ENCODE measurements at regions not wholly inside any gene's neighbourhood (a gene's known extent, or its start where the extent isn't known, plus 50 kb on each side); places are given as distances from the start of the nearest gene placed in this dataset.

DNA sequence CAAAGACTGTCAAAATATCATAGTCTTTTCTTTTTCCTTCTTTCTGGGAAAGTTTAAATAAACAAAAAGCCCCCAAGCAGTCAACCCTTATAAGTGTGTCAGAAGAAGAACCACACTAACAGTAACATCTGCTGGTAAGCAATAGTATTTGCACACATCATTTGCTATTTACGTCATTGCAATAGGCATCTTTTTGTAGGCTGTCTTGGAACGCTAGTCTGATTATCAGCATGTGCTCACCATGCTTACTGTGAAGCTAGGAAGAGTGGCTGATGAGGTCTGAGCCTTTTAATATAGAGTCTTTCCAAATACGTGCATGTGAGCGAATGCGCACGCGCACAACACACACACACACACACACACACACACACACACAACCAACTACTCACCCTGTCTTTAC, 599.0 kb upstream of the TPK1 start:
- TF ChIP-seq, protein P1, sequence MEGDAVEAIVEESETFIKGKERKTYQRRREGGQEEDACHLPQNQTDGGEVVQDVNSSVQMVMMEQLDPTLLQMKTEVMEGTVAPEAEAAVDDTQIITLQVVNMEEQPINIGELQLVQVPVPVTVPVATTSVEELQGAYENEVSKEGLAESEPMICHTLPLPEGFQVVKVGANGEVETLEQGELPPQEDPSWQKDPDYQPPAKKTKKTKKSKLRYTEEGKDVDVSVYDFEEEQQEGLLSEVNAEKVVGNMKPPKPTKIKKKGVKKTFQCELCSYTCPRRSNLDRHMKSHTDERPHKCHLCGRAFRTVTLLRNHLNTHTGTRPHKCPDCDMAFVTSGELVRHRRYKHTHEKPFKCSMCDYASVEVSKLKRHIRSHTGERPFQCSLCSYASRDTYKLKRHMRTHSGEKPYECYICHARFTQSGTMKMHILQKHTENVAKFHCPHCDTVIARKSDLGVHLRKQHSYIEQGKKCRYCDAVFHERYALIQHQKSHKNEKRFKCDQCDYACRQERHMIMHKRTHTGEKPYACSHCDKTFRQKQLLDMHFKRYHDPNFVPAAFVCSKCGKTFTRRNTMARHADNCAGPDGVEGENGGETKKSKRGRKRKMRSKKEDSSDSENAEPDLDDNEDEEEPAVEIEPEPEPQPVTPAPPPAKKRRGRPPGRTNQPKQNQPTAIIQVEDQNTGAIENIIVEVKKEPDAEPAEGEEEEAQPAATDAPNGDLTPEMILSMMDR (optimal IDR thresholded peaks at IDR 0.05 in 1 of 3, IDR thresholded peaks at IDR 0.05 in 1 of 3, conservative IDR thresholded peaks at IDR 0.05 in 1 of 3; ENCODE audit: extremely low read depth in 1 of 3, insufficient read depth in 2 of 3, low read length in 3 of 3): no peak
- no peak for TF ChIP-seq EZH2 (IDR thresholded peaks at IDR 0.05; ENCODE audit: low read length)

Measured in keratinocyte (primary cell).